NCI-H2029 (cell line): ENCODE measurements at regions not wholly inside any gene's neighbourhood (a gene's known extent, or its start where the extent isn't known, plus 50 kb on each side); places are given as distances from the start of the nearest gene placed in this dataset.
"Not testable (repeated sequence)": the region's sequence is repeated elsewhere in the genome, so short reads cannot be mapped to it uniquely, and the experiment has no call there.

ENCODE experiments used
- DNase-seq: peaks from one replicate; lab custom pipeline; 2025; lab: John Stamatoyannopoulos, UW

GRCh38 chr10:70990156-70990555 is 101.8 kb upstream of the PCBD1 start:
- DNase-seq: not testable (repeated sequence)

- no peak for DNase-seq
Measured at GRCh38 chr10:70990681-70991080, 102.3 kb upstream of the PCBD1 start.

- no peak for DNase-seq
Measured at GRCh38 chr10:70991140-70992124, 103.1 kb upstream of the PCBD1 start.

- no peak for DNase-seq
Measured at GRCh38 chr10:70992436-70992835, 104.1 kb upstream of the PCBD1 start.

- no peak for DNase-seq
Measured at GRCh38 chr10:70993051-70993450, 104.7 kb upstream of the PCBD1 start.

- DNase-seq: no peak
Measured at GRCh38 chr10:70996549-70996948, 108.2 kb upstream of the PCBD1 start.

GRCh38 chr10:70997236-70997635 is 108.9 kb upstream of the PCBD1 start:
- DNase-seq: no peak

- no peak for DNase-seq
Measured at GRCh38 chr10:70998086-70998485, 109.7 kb upstream of the PCBD1 start.

- no peak for DNase-seq
Measured at GRCh38 chr10:71001470-71001869, 113.1 kb upstream of the PCBD1 start.

- DNase-seq: no peak
Measured at GRCh38 chr10:71004176-71005075, 116.1 kb upstream of the PCBD1 start.

- no peak for DNase-seq
Measured at GRCh38 chr10:71005337-71006305, 117.3 kb upstream of the PCBD1 start.

- no peak for DNase-seq
Measured at GRCh38 chr10:71006506-71006905, 118.1 kb upstream of the PCBD1 start.

- DNase-seq: no peak
Measured at GRCh38 chr10:71007516-71007915, 119.2 kb upstream of the PCBD1 start.

- no peak for DNase-seq
Measured at GRCh38 chr10:71008150-71008549, 119.8 kb upstream of the PCBD1 start.

GRCh38 chr10:71009126-71009525 is 120.8 kb upstream of the PCBD1 start:
- no peak for DNase-seq

GRCh38 chr10:71010730-71011129 is 122.4 kb upstream of the PCBD1 start:
- no peak for DNase-seq

- DNase-seq: no peak
Measured at GRCh38 chr10:71011141-71011540, 122.8 kb upstream of the PCBD1 start.

- no peak for DNase-seq
Measured at GRCh38 chr10:71014021-71014805, 125.8 kb upstream of the PCBD1 start.

GRCh38 chr10:71015674-71016073 is 127.3 kb upstream of the PCBD1 start:
- DNase-seq: no peak

GRCh38 chr10:71020061-71020460 is 131.7 kb upstream of the PCBD1 start:
- DNase-seq: not testable (repeated sequence)

- no peak for DNase-seq
Measured at GRCh38 chr10:71021402-71021801, 133.0 kb upstream of the PCBD1 start.
